HCT116 (cell line): ENCODE measurements at regions not wholly inside any gene's neighbourhood (a gene's known extent, or its start where the extent isn't known, plus 50 kb on each side); places are given as distances from the start of the nearest gene placed in this dataset.

Source experiments
- ATAC-seq: fragments of 200-7000 bp; cut with Tn5 transposase; 2 replicates; pipeline ENCODE4 v1.9.1; 2020; ENCODE audit warnings: mild to moderate bottlenecking, moderate library complexity
- BruUV-seq: library from RNA; stranded (reverse); fragments of 400-500 nt; replicated peaks from 2 replicates; lab custom pipeline; 2021; lab: Mats Ljungman, UMichigan
- CTCF ChIA-PET: fragments of 300-600 bp; sonication (Branson Sonifier 250); formaldehyde crosslinking; loops from one replicate; lab custom pipeline; 2021; ENCODE audit warnings: antibody characterized with exemption; lab: Charles Lee
- POLR2A ChIA-PET: fragments of 300-600, 350-600 bp; sonication (Branson Sonifier 250); formaldehyde crosslinking; loops from one replicate; lab custom pipeline; 2021; ENCODE audit warnings: antibody characterized with exemption; lab: Charles Lee
- RAD21 ChIA-PET, 2 experiments: fragments of 300-600 bp; sonication (Branson Sonifier 250); formaldehyde crosslinking; loops; one replicate each; lab custom pipeline; 2023; ENCODE audit warnings: low total read pairs in 2 of 2; ENCODE audit not compliant: uncharacterized antibody in 2 of 2, unreplicated experiment in 2 of 2, low non-redundant PET in 1 of 2; lab: Charles Lee
- DNase-seq: peaks from one replicate; pipeline ENCODE4 v3.0.0-alpha.2; 2010; ENCODE audit warnings: low read depth, low spot score
- H2AFZ ChIP-seq: fragments of 200-600 bp; shearing (Covaris generic), sonication (generic); 2 replicates; pipeline ENCODE4 v1.6.1; 2017; ENCODE audit warnings: low read depth, mixed run types, mixed read lengths, antibody characterized with exemption, low read length; ENCODE audit not compliant: poor library complexity, severe bottlenecking
- H3K27ac ChIP-seq: 2 replicates; pipeline ENCODE4 v1.5.1; 2012; ENCODE audit warnings: low read depth, low read length
- H3K27me3 ChIP-seq: fragments of 200-600 bp; sonication (generic); 2 replicates; pipeline ENCODE4 v1.6.1; 2016; ENCODE audit warnings: mixed run types, low read length, mixed read lengths; ENCODE audit not compliant: insufficient read depth
- H3K36me3 ChIP-seq, 2 experiments: fragments of 200-500 bp in 1 of 2; fragments of 200-600 bp in 1 of 2; sonication (Bioruptor generic) in 1 of 2; sonication (generic) in 1 of 2; 2 replicates each; pipeline versions ENCODE4 v1.5.1 to v1.6.1; 2014 to 2016; ENCODE audit warnings: low read length in 2 of 2, inconsistent platforms in 1 of 2, mixed read lengths in 1 of 2, mixed run types in 1 of 2; ENCODE audit not compliant: insufficient read depth in 2 of 2, control insufficient read depth in 1 of 2
- H3K4me1 ChIP-seq, 2 experiments: fragments of 200-600 bp in 1 of 2; sonication (generic) in 1 of 2; 2 replicates each; pipeline versions ENCODE4 v1.5.1 to v1.6.1; 2012 to 2017; ENCODE audit warnings: low read length in 2 of 2, inconsistent platforms in 1 of 2, mild to moderate bottlenecking in 1 of 2, mixed read lengths in 1 of 2, mixed run types in 1 of 2, moderate library complexity in 1 of 2; ENCODE audit not compliant: insufficient read depth in 2 of 2, control insufficient read depth in 1 of 2
- H3K4me2 ChIP-seq: fragments of 200-600 bp; sonication (generic); 2 replicates; pipeline ENCODE4 v1.6.1; 2017; ENCODE audit warnings: mixed run types, low read length, mixed read lengths
- H3K4me3 ChIP-seq, 2 experiments: fragments of 200-600 bp in 1 of 2; sonication (generic) in 1 of 2; replicated peaks in 1 of 2; 2 replicates each; pipeline ENCODE4 v1.5.1; 2011 to 2016; ENCODE audit warnings: low read length in 2 of 2, control low read depth in 1 of 2, low read depth in 1 of 2, mild to moderate bottlenecking in 1 of 2, mixed read lengths in 1 of 2, mixed run types in 1 of 2
- H3K79me2 ChIP-seq: fragments of 200-600 bp; sonication (generic); 2 replicates; pipeline ENCODE4 v1.6.1; 2017; ENCODE audit warnings: mild to moderate bottlenecking, mixed run types, low read length, moderate library complexity, mixed read lengths; ENCODE audit not compliant: insufficient read depth
- H3K9ac ChIP-seq: fragments of 200-600 bp; sonication (generic); 2 replicates; pipeline ENCODE4 v1.6.1; 2016; ENCODE audit warnings: low read length, mixed read lengths
- H3K9me2 ChIP-seq: fragments of 200-600 bp; sonication (generic), shearing (Covaris generic); 2 replicates; pipeline ENCODE4 v1.6.1; 2017; ENCODE audit warnings: mixed run types, mild to moderate bottlenecking, moderate library complexity; ENCODE audit not compliant: insufficient read depth
- H3K9me3 ChIP-seq, 2 experiments: fragments of 200-500 bp in 1 of 2; fragments of 200-600 bp in 1 of 2; sonication (Bioruptor generic) in 1 of 2; sonication (generic) in 1 of 2; 2 replicates each; pipeline ENCODE4 v1.6.1; 2014 to 2017; ENCODE audit warnings: low read length in 2 of 2, mixed read lengths in 2 of 2, inconsistent platforms in 1 of 2, low read depth in 1 of 2, mild to moderate bottlenecking in 1 of 2, mixed run types in 1 of 2, moderate library complexity in 1 of 2; ENCODE audit not compliant: control insufficient read depth in 1 of 2, insufficient read depth in 1 of 2
- H4K20me1 ChIP-seq: fragments of 200-600 bp; sonication (generic), shearing (Covaris generic); 2 replicates; pipeline ENCODE4 v1.6.1; 2017; ENCODE audit warnings: mixed run types, mild to moderate bottlenecking, moderate library complexity; ENCODE audit not compliant: insufficient read depth
- CBX3 ChIP-seq: IDR thresholded peaks from 2 replicates; pipeline ENCODE4 v1.6.1; 2012; ENCODE audit warnings: low read depth
- CEBPB ChIP-seq: IDR thresholded peaks from 2 replicates; pipeline ENCODE4 v1.6.1; 2012; ENCODE audit warnings: low read depth
- EGR1 ChIP-seq: IDR thresholded peaks from 2 replicates; pipeline ENCODE4 v1.6.1; 2012; ENCODE audit warnings: low read depth
- ELF1 ChIP-seq: IDR thresholded peaks from 2 replicates; pipeline ENCODE4 v1.6.1; 2012; ENCODE audit warnings: low read depth, borderline replicate concordance
- EZH2 ChIP-seq: fragments of 200-600 bp; sonication (generic); IDR thresholded peaks from 2 replicates; pipeline ENCODE4 v1.6.1; 2017; ENCODE audit warnings: antibody characterized with exemption, mixed run types
- EZH2phosphoT487 ChIP-seq: fragments of 200-600 bp; IDR thresholded peaks from 2 replicates; pipeline ENCODE4 v1.6.1; 2018; ENCODE audit warnings: antibody characterized with exemption, borderline replicate concordance
- JUND ChIP-seq: IDR thresholded peaks from 2 replicates; pipeline ENCODE4 v1.6.1; 2012
- POLR2A ChIP-seq: IDR thresholded peaks from 2 replicates; pipeline ENCODE4 v1.7.0; 2011; ENCODE audit warnings: borderline replicate concordance; ENCODE audit not compliant: insufficient read depth, insufficient read length; ENCODE audit errors: extremely low read depth
- RAD21 ChIP-seq: IDR thresholded peaks from 2 replicates; pipeline ENCODE4 v1.6.1; 2012; ENCODE audit warnings: low read depth, mild to moderate bottlenecking
- SIN3A ChIP-seq: IDR thresholded peaks from 2 replicates; pipeline ENCODE4 v1.6.1; 2012; ENCODE audit warnings: low read depth
- SP1 ChIP-seq: IDR thresholded peaks from 2 replicates; pipeline ENCODE4 v1.6.1; 2012; ENCODE audit warnings: low read depth
- SRF ChIP-seq: IDR thresholded peaks from 2 replicates; pipeline ENCODE4 v1.6.1; 2012; ENCODE audit warnings: low read depth
- TCF7L2 ChIP-seq: IDR thresholded peaks from 2 replicates; pipeline ENCODE4 v1.7.0; 2011; ENCODE audit warnings: borderline replicate concordance, inconsistent platforms; ENCODE audit not compliant: insufficient read depth, insufficient read length; ENCODE audit errors: extremely low read depth
- YY1 ChIP-seq: IDR thresholded peaks from 2 replicates; pipeline ENCODE4 v1.6.1; 2011; ENCODE audit warnings: low read length, low read depth, moderate library complexity, mild to moderate bottlenecking; ENCODE audit not compliant: insufficient replicate concordance; ENCODE audit errors: extremely low read depth
- ZNF274 ChIP-seq: fragments of 200-500 bp; sonication (Bioruptor generic); IDR thresholded peaks from 2 replicates; pipeline ENCODE4 v1.6.1; 2014; ENCODE audit warnings: mild to moderate bottlenecking, low read depth, low read length, inconsistent platforms
- intact Hi-C: fragments of 100-400 bp; cut with micrococcal nuclease; formaldehyde crosslinking; loops from 2 replicates; pipeline ENCODE4 v1.10.0; 2022
- TF ChIP-seq, protein P1 (sequence below): IDR thresholded peaks from 2 replicates; pipeline ENCODE4 v1.6.1; 2012
- TF ChIP-seq, protein P2 (sequence below), 3 experiments: fragments of 200-600 bp in 1 of 3; sonication (generic) in 1 of 3; IDR thresholded peaks in 2 of 3; conservative IDR thresholded peaks in 1 of 3; 2 replicates each; pipeline ENCODE4 v1.5.1; 2012 to 2017; ENCODE audit warnings: low read depth in 2 of 3, low read length in 2 of 3, antibody characterized with exemption in 1 of 3, borderline replicate concordance in 1 of 3, control low read depth in 1 of 3, mild to moderate bottlenecking in 1 of 3, mixed read lengths in 1 of 3, mixed run types in 1 of 3, moderate library complexity in 1 of 3; ENCODE audit not compliant: insufficient read depth in 1 of 3
- TF ChIP-seq, protein P3 (sequence below): IDR thresholded peaks from 2 replicates; pipeline ENCODE4 v1.6.1; 2012; ENCODE audit warnings: low read depth
- TF ChIP-seq, protein P4 (sequence below): IDR thresholded peaks from 2 replicates; pipeline ENCODE4 v1.6.1; 2011; ENCODE audit warnings: mild to moderate bottlenecking, low read length, moderate library complexity; ENCODE audit not compliant: insufficient replicate concordance; ENCODE audit errors: extremely low read depth

DNA sequence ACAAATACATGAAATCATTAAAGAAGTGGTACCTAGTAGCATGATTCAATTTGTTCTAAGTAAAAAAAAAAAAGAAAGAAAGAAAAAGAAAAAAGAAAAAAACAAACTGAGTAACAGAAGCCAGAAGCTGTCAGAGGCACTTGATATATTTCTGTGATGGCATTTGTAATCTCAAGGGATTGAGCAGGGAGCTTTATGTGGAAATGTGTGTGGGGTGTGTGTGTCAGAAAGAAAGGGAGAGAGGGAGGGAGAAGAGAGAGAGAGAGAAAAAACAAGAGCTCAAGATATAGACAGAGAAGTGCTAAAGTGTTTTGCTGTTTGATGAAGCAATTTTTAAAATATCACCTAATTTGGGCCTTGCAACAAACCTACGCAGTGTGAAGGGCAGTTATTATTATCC lies 357.6 kb upstream of the PCDH15 start:
- no peaks in the 10 kb centered on the region for H3K36me3 ChIP-seq
- intact Hi-C loops = no loop called here
- peaks cover 0 to 10% of the 10 kb centered on the region in 2 experiments; a peak in 2 of 4 replicates for H3K9me3 ChIP-seq
- CTCF ChIA-PET = no interaction called here
- no peak overlapping the region for H3K4me2 ChIP-seq
- no peaks in the 10 kb centered on the region for H3K9me2 ChIP-seq
- H2AFZ ChIP-seq = no peak overlapping the region
- TF ChIP-seq CBX3 = no peak
- TF ChIP-seq CEBPB = no peak
- no peak for TF ChIP-seq SIN3A
- no peak for TF ChIP-seq RAD21
- no peak for TF ChIP-seq EGR1
- no peak for TF ChIP-seq SRF
- TF ChIP-seq, protein P1, sequence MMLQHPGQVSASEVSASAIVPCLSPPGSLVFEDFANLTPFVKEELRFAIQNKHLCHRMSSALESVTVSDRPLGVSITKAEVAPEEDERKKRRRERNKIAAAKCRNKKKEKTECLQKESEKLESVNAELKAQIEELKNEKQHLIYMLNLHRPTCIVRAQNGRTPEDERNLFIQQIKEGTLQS = no peak
- TF ChIP-seq ZNF274 = no peak
- TF ChIP-seq TCF7L2 = no peak
- no peak for TF ChIP-seq JUND
- TF ChIP-seq, protein P2, sequence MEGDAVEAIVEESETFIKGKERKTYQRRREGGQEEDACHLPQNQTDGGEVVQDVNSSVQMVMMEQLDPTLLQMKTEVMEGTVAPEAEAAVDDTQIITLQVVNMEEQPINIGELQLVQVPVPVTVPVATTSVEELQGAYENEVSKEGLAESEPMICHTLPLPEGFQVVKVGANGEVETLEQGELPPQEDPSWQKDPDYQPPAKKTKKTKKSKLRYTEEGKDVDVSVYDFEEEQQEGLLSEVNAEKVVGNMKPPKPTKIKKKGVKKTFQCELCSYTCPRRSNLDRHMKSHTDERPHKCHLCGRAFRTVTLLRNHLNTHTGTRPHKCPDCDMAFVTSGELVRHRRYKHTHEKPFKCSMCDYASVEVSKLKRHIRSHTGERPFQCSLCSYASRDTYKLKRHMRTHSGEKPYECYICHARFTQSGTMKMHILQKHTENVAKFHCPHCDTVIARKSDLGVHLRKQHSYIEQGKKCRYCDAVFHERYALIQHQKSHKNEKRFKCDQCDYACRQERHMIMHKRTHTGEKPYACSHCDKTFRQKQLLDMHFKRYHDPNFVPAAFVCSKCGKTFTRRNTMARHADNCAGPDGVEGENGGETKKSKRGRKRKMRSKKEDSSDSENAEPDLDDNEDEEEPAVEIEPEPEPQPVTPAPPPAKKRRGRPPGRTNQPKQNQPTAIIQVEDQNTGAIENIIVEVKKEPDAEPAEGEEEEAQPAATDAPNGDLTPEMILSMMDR (IDR thresholded peaks at IDR 0.05 in 2 of 3, conservative IDR thresholded peaks at IDR 0.05 in 1 of 3; ENCODE audit: borderline replicate concordance in 1 of 3, insufficient read depth in 1 of 3, low read depth in 2 of 3, low read length in 2 of 3) = no peak
- TF ChIP-seq EZH2 = no peak
- no peak for TF ChIP-seq POLR2A
- no peak for TF ChIP-seq ELF1
- TF ChIP-seq YY1 = no peak
- TF ChIP-seq EZH2phosphoT487 = no peak
- TF ChIP-seq SP1 = no peak
- TF ChIP-seq, protein P3, sequence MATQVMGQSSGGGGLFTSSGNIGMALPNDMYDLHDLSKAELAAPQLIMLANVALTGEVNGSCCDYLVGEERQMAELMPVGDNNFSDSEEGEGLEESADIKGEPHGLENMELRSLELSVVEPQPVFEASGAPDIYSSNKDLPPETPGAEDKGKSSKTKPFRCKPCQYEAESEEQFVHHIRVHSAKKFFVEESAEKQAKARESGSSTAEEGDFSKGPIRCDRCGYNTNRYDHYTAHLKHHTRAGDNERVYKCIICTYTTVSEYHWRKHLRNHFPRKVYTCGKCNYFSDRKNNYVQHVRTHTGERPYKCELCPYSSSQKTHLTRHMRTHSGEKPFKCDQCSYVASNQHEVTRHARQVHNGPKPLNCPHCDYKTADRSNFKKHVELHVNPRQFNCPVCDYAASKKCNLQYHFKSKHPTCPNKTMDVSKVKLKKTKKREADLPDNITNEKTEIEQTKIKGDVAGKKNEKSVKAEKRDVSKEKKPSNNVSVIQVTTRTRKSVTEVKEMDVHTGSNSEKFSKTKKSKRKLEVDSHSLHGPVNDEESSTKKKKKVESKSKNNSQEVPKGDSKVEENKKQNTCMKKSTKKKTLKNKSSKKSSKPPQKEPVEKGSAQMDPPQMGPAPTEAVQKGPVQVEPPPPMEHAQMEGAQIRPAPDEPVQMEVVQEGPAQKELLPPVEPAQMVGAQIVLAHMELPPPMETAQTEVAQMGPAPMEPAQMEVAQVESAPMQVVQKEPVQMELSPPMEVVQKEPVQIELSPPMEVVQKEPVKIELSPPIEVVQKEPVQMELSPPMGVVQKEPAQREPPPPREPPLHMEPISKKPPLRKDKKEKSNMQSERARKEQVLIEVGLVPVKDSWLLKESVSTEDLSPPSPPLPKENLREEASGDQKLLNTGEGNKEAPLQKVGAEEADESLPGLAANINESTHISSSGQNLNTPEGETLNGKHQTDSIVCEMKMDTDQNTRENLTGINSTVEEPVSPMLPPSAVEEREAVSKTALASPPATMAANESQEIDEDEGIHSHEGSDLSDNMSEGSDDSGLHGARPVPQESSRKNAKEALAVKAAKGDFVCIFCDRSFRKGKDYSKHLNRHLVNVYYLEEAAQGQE = no peak
- TF ChIP-seq, protein P4, sequence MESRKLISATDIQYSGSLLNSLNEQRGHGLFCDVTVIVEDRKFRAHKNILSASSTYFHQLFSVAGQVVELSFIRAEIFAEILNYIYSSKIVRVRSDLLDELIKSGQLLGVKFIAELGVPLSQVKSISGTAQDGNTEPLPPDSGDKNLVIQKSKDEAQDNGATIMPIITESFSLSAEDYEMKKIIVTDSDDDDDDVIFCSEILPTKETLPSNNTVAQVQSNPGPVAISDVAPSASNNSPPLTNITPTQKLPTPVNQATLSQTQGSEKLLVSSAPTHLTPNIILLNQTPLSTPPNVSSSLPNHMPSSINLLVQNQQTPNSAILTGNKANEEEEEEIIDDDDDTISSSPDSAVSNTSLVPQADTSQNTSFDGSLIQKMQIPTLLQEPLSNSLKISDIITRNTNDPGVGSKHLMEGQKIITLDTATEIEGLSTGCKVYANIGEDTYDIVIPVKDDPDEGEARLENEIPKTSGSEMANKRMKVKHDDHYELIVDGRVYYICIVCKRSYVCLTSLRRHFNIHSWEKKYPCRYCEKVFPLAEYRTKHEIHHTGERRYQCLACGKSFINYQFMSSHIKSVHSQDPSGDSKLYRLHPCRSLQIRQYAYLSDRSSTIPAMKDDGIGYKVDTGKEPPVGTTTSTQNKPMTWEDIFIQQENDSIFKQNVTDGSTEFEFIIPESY = no peak
- no peaks in the 10 kb centered on the region for H4K20me1 ChIP-seq
- no peak overlapping the region for H3K9ac ChIP-seq
- H3K27me3 ChIP-seq = no peaks in the 10 kb centered on the region
- no peak overlapping the region for H3K27ac ChIP-seq
- RAD21 ChIA-PET = no interaction called here
- POLR2A ChIA-PET = no interaction called here
- H3K4me3 ChIP-seq = no peak overlapping the region
- H3K79me2 ChIP-seq = no peaks in the 10 kb centered on the region
- no peak for DNase-seq
- no peaks in the 10 kb centered on the region for H3K4me1 ChIP-seq
- no peak for ATAC-seq
- no TSS peak for BruUV-seq
